ENCODE measurements at regions not wholly inside any gene's neighbourhood (a gene's known extent, or its start where the extent isn't known, plus 50 kb on each side); places are given as distances from the start of the nearest gene placed in this dataset.

DNA sequence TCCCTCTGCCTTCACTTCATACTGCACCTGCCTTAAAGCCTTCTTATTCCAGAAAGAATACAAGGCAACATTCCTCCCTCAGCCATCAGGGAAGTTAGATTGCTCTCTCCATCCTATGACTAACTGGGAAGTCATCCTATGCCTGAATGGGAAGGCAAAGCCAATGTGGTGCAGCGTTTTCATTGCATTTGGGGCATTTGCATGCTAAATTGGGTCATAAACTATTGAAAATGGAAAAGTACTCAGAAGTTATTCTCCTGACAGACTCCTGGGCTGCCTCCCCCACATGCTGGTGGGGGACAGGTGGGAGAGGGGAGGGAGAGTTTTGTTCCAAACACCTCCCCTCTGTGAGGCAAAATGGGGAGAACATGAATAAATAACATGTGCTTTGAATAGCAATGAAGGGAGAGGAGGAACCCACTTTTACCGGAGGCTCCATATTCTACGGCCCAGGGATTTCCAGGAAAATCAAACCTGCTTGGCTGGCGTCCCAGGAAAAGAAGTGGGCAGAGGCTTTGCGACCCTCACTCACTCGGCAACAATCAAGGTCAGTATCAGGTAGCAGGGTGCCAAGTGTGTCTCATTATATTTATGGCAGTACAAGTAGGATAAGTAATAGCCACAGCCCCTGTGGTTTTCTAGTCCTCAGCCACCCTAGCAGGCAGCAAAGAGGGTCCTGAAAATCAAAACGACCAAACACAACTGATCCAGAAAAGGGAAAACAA lies 84.1 kb downstream of the BOD1L2 start:
- TF ChIP-seq ZBTB7A (IDR thresholded peaks at IDR 0.05; ENCODE audit: low read depth) = no peak
- TF ChIP-seq RAD21 (IDR thresholded peaks at IDR 0.05; ENCODE audit: low read depth) = no peak
